ENCODE measurements at regions not wholly inside any gene's neighbourhood (a gene's known extent, or its start where the extent isn't known, plus 50 kb on each side); places are given as distances from the start of the nearest gene placed in this dataset.
"Not testable (repeated sequence)": the region's sequence is repeated elsewhere in the genome, so short reads cannot be mapped to it uniquely, and the experiment has no call there.

GRCh38 chr5:109535090-109535489 lies 125.3 kb upstream of the PJA2 start:
- H3K27ac Mint-ChIP-seq; H3K4me1 Mint-ChIP-seq; CTCF ChIA-PET; DNase-seq; H3K9me3 Mint-ChIP-seq; H3K27me3 Mint-ChIP-seq; H3K36me3 Mint-ChIP-seq (ENCODE audit: low read depth); POLR2A ChIA-PET; H3K4me3 Mint-ChIP-seq: not testable (repeated sequence)

DNA sequence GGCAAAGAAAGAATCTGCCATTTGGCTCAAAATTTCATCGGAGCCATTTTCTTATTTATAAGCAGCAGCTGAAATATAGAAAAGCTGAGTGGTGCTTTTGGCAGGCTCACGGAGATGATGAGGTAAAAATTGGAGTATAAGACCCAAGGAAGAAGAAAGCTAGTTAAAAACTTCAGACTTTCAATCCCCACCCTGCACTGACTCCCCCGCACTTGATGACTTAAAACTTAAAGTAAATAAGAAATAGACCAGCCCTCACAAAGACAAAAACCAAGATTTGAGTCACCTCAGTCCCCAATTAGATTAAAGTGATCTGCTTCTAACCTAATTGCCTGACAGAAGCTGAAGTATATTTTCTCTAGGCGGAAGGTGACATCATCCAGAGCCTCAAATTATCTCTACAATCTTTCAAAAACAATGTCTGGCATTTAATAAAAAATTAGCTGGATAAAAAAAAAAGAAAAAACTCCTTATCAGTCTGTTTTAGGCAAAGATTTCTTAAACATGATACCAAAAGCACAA lies 124.0 kb upstream of the PJA2 start:
- Mint-ChIP-seq H3K4me3 (no peak overlapping the region), H3K27ac (no peak overlapping the region), H3K27me3 (peaks cover 1% of the 10 kb centered on the region), H3K4me1 (no peaks in the 10 kb centered on the region), H3K9me3 (no peaks in the 10 kb centered on the region), H3K36me3 (ENCODE audit: low read depth) (no peaks in the 10 kb centered on the region)
- POLR2A ChIA-PET = interaction anchor here (0.9 kb wide), 1 partner anchor 9 kb away, joined by 4 read pairs; no protein-coding TSS in a partner anchor
- DNase-seq = no peak
- CTCF ChIA-PET = interaction anchor here (1.3 kb wide), 1 partner anchor 155 kb away, joined by 3 read pairs; no protein-coding TSS in a partner anchor

DNA sequence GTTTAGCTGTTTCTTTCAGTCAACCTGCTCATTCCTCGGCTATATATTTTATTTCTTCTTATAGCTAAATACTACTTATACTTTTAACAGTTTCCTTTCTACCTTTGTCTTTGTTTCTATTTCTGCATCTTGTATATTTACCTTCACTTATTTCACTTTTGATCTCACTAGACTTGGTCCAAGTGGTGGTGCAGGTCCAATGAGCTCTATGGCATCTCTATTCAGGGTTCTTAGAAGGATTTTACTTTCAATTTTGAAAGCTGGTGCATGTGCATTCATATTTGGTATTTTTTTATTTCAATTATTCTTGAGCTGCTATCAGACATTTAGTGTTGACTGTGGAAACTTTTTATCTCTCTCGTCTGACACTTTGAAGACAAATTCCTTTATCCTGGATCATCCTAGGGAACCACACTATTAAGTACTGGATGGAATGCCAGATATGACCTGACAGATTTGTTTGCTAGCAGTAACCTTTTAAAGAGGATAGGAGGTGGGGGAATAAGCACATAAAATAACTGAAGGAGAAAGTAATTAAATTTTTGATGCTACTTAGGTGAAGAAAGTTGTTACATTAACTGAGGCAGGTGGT lies 123.1 kb upstream of the PJA2 start:
- Mint-ChIP-seq H3K36me3 (ENCODE audit: low read depth) (no peaks in the 10 kb centered on the region), H3K27me3 (peaks cover 1% of the 10 kb centered on the region), H3K9me3 (no peaks in the 10 kb centered on the region), H3K4me1 (no peaks in the 10 kb centered on the region), H3K4me3 (no peak overlapping the region), H3K27ac (no peak overlapping the region)
- POLR2A ChIA-PET = no interaction called here
- CTCF ChIA-PET = no interaction called here
- no peak for DNase-seq

- no peak overlapping the region for H3K27ac Mint-ChIP-seq
- POLR2A ChIA-PET = no interaction called here
- H3K4me1 Mint-ChIP-seq = no peaks in the 10 kb centered on the region
- H3K27me3 Mint-ChIP-seq = peaks cover 1% of the 10 kb centered on the region
- DNase-seq = no peak
- H3K9me3 Mint-ChIP-seq = no peaks in the 10 kb centered on the region
- no peaks in the 10 kb centered on the region for H3K36me3 Mint-ChIP-seq (ENCODE audit: low read depth)
- H3K4me3 Mint-ChIP-seq = no peak overlapping the region
- CTCF ChIA-PET = no interaction called here
Observed at GRCh38 chr5:109531262-109531661, 121.5 kb upstream of the PJA2 start.

- no peak for DNase-seq
- CTCF ChIA-PET = no interaction called here
Observed at GRCh38 chr5:109529987-109530386, 120.2 kb upstream of the PJA2 start.

GRCh38 chr5:109529520-109529919 lies 119.7 kb upstream of the PJA2 start:
- H3K4me3 Mint-ChIP-seq = no peak overlapping the region
- CTCF ChIA-PET = no interaction called here
- DNase-seq = no peak
- H3K36me3 Mint-ChIP-seq (ENCODE audit: low read depth) = no peaks in the 10 kb centered on the region
- H3K4me1 Mint-ChIP-seq = no peaks in the 10 kb centered on the region
- H3K9me3 Mint-ChIP-seq = no peaks in the 10 kb centered on the region
- H3K27me3 Mint-ChIP-seq = no peaks in the 10 kb centered on the region
- no peak overlapping the region for H3K27ac Mint-ChIP-seq
- POLR2A ChIA-PET = no interaction called here

More at GRCh38 chr5:109529987-109530386, 120.2 kb upstream of the PJA2 start:
- Mint-ChIP-seq H3K4me1 (no peaks in the 10 kb centered on the region), H3K27ac (no peak overlapping the region), H3K4me3 (no peak overlapping the region), H3K9me3 (no peaks in the 10 kb centered on the region), H3K27me3 (no peaks in the 10 kb centered on the region), H3K36me3 (ENCODE audit: low read depth) (no peaks in the 10 kb centered on the region)
- POLR2A ChIA-PET = no interaction called here

DNA sequence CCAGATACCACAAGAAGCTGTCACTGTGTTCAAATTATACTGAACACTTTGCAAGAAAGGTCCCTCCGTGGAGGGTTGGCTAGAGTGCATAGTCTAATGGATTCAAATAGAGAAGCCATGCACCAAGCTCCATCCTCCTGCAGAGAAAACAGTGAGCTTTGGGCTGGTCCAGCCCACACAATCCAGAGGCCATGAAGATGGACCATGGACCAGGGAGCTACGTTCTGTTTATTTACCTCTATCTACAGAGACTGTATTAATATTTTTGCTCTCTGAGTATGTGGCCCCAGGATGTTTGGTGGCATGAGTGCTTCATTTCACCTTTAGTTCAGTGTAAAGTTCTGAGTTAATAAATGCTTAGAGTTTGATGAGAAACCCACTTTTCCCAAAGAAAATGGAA lies 114.8 kb upstream of the PJA2 start:
- POLR2A ChIA-PET = interaction anchor here (1.1 kb wide), 1 partner anchor 10 kb away, joined by 4 read pairs; no protein-coding TSS in a partner anchor

DNA sequence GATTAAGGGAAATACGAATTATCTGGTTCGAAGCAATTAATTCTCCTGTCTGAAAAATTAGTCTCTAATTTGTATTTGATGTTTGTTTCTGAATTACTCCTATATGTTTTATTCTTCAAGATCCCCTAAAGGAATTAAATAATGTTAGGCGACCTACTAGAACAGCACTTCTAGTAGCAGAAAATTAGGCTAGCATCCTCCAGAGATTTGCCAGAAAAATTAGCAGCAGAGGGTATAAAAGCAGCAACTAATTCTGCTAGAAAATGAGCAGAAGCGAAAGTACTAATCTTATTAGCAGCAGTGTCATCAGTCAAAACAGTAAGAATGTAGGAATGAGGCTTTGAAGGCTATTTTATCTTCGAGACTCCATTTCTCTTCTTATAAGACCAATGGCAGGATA lies 114.3 kb upstream of the PJA2 start:
- CTCF ChIA-PET = no interaction called here
- no peaks in the 10 kb centered on the region for H3K4me1 Mint-ChIP-seq
- POLR2A ChIA-PET = no interaction called here
- no peak overlapping the region for H3K27ac Mint-ChIP-seq
- no peaks in the 10 kb centered on the region for H3K36me3 Mint-ChIP-seq (ENCODE audit: low read depth)
- no peaks in the 10 kb centered on the region for H3K27me3 Mint-ChIP-seq
- DNase-seq = no peak
- no peak overlapping the region for H3K4me3 Mint-ChIP-seq
- H3K9me3 Mint-ChIP-seq = no peaks in the 10 kb centered on the region

More for the DNA sequence above, 114.8 kb upstream of the PJA2 start:
- H3K4me3 Mint-ChIP-seq = no peak overlapping the region
- H3K36me3 Mint-ChIP-seq (ENCODE audit: low read depth) = no peaks in the 10 kb centered on the region
- H3K9me3 Mint-ChIP-seq = no peaks in the 10 kb centered on the region
- CTCF ChIA-PET = no interaction called here
- no peaks in the 10 kb centered on the region for H3K27me3 Mint-ChIP-seq
- no peaks in the 10 kb centered on the region for H3K4me1 Mint-ChIP-seq
- no peak for DNase-seq
- H3K27ac Mint-ChIP-seq = no peak overlapping the region

DNA sequence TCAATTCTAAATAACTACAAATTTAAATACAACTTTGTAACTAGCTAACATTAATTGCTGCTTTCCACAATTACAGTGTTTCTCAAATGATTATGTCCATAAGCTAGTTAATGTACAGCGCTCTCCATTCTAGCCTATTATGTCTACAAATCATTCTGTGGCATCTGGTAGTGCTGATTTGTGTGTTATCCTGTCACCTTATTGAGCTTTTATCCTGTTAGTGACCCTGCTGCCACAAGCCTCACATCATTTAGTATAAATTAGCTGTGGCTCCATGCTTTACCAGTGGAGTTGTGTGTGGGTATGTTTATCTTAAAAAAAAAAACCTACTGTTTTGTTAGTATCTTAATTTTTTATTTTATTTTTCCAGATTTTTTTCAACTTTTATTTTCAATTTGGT lies 112.6 kb upstream of the PJA2 start:
- Mint-ChIP-seq H3K4me3 (no peak overlapping the region), H3K27ac (no peak overlapping the region), H3K27me3 (no peaks in the 10 kb centered on the region), H3K4me1 (no peaks in the 10 kb centered on the region), H3K36me3 (ENCODE audit: low read depth) (no peaks in the 10 kb centered on the region), H3K9me3 (no peaks in the 10 kb centered on the region)
- DNase-seq = no peak
- CTCF ChIA-PET = no interaction called here
- POLR2A ChIA-PET = no interaction called here

DNA sequence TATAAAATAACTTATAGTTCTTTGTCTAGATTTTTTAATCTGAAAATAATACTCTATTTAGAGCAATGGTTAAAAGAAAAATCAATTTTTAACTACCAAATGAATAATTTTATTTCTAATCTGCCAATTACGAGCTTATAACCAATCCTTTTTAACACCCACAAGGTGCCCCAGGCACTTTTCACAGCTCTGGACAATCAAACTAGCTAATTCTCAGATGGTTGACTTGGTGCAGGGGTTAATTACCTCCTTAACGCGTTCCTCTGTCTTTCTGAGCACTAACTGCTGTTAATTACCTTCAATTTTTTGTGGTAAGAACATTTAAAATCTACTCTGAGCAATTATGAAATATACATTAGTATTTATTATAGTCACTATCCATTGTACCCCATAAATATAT lies 109.6 kb upstream of the PJA2 start:
- POLR2A ChIA-PET = no interaction called here
- no peaks in the 10 kb centered on the region for H3K36me3 Mint-ChIP-seq (ENCODE audit: low read depth)
- DNase-seq = no peak
- no peak overlapping the region for H3K4me3 Mint-ChIP-seq
- no peaks in the 10 kb centered on the region for H3K9me3 Mint-ChIP-seq
- CTCF ChIA-PET = no interaction called here
- no peaks in the 10 kb centered on the region for H3K4me1 Mint-ChIP-seq
- no peak overlapping the region for H3K27ac Mint-ChIP-seq
- no peaks in the 10 kb centered on the region for H3K27me3 Mint-ChIP-seq

- ChIA-PET POLR2A (no interaction called here), CTCF (no interaction called here)
- H3K4me3 Mint-ChIP-seq = no peak overlapping the region
- DNase-seq = no peak
- H3K27ac Mint-ChIP-seq = no peak overlapping the region
- no peaks in the 10 kb centered on the region for H3K36me3 Mint-ChIP-seq (ENCODE audit: low read depth)
- no peaks in the 10 kb centered on the region for H3K9me3 Mint-ChIP-seq
- H3K27me3 Mint-ChIP-seq = peaks cover 1% of the 10 kb centered on the region
- H3K4me1 Mint-ChIP-seq = no peaks in the 10 kb centered on the region
Observed at GRCh38 chr5:109516390-109516789, 106.6 kb upstream of the PJA2 start.

- ChIA-PET POLR2A (no interaction called here), CTCF (no interaction called here)
- no peaks in the 10 kb centered on the region for H3K4me1 Mint-ChIP-seq
- DNase-seq = no peak
- no peaks in the 10 kb centered on the region for H3K9me3 Mint-ChIP-seq
- H3K36me3 Mint-ChIP-seq (ENCODE audit: low read depth) = no peaks in the 10 kb centered on the region
- H3K27ac Mint-ChIP-seq = no peak overlapping the region
- H3K27me3 Mint-ChIP-seq = peaks cover 1% of the 10 kb centered on the region
- H3K4me3 Mint-ChIP-seq = no peak overlapping the region
Observed at GRCh38 chr5:109511980-109512734, 102.4 kb upstream of the PJA2 start.

- CTCF ChIA-PET = no interaction called here
Observed at GRCh38 chr5:109506556-109506955, 96.8 kb upstream of the PJA2 start.

DNA sequence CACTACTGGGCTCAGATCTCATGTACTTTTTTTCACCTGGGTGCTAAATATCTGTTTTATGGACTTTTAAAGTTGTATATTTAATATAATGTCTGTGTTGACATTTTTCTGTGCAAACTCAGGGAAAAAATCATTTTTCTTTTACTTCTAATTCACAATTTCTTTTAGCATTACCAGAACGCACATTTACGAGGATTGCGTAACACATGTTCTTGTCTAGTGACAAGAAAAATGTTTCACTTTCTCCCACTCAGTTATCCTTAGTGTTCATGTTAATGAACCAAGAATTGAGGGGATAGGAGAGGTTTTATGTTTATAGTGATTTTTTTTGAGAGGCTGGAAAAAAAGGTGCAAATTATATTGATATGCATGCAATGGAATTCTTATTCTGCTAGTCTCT lies 86.3 kb upstream of the PJA2 start:
- no peak overlapping the region for H3K27ac Mint-ChIP-seq
- DNase-seq = no peak
- no peaks in the 10 kb centered on the region for H3K36me3 Mint-ChIP-seq (ENCODE audit: low read depth)
- H3K4me1 Mint-ChIP-seq = no peaks in the 10 kb centered on the region
- peaks cover 19% of the 10 kb centered on the region for H3K27me3 Mint-ChIP-seq
- H3K9me3 Mint-ChIP-seq = no peaks in the 10 kb centered on the region
- ChIA-PET CTCF (no interaction called here), POLR2A (no interaction called here)
- no peak overlapping the region for H3K4me3 Mint-ChIP-seq

More at GRCh38 chr5:109506556-109506955, 96.8 kb upstream of the PJA2 start:
- H3K27me3 Mint-ChIP-seq = no peaks in the 10 kb centered on the region
- no peak for DNase-seq
- no peak overlapping the region for H3K4me3 Mint-ChIP-seq
- H3K36me3 Mint-ChIP-seq (ENCODE audit: low read depth) = no peaks in the 10 kb centered on the region
- no peaks in the 10 kb centered on the region for H3K9me3 Mint-ChIP-seq
- H3K4me1 Mint-ChIP-seq = no peaks in the 10 kb centered on the region
- POLR2A ChIA-PET = no interaction called here
- no peak overlapping the region for H3K27ac Mint-ChIP-seq

Data from activated CD4-positive, alpha-beta memory T cell treated with anti-CD3 and anti-CD28 coated beads, Interleukin-2, amount 10 ng/mL, durations not matched to agents 7 days and 5 days (primary cell).